AG08396 (cell line): ENCODE measurements at regions not wholly inside any gene's neighbourhood (a gene's known extent, or its start where the extent isn't known, plus 50 kb on each side); places are given as distances from the start of the nearest gene placed in this dataset.

Source experiments
- DNase-seq: peaks from one replicate; pipeline ENCODE4 v3.0.0; 2012; ENCODE audit warnings: low spot score, mixed read lengths

- DNase-seq, result no peak
Observed at GRCh38 chr16:86060381-86061317, 161.7 kb downstream of the IRF8 start.

- DNase-seq, result no peak
Observed at GRCh38 chr16:86061318-86061695, 162.3 kb downstream of the IRF8 start.

- no peak for DNase-seq
Observed at GRCh38 chr16:86061721-86062120, 162.8 kb downstream of the IRF8 start.

DNA sequence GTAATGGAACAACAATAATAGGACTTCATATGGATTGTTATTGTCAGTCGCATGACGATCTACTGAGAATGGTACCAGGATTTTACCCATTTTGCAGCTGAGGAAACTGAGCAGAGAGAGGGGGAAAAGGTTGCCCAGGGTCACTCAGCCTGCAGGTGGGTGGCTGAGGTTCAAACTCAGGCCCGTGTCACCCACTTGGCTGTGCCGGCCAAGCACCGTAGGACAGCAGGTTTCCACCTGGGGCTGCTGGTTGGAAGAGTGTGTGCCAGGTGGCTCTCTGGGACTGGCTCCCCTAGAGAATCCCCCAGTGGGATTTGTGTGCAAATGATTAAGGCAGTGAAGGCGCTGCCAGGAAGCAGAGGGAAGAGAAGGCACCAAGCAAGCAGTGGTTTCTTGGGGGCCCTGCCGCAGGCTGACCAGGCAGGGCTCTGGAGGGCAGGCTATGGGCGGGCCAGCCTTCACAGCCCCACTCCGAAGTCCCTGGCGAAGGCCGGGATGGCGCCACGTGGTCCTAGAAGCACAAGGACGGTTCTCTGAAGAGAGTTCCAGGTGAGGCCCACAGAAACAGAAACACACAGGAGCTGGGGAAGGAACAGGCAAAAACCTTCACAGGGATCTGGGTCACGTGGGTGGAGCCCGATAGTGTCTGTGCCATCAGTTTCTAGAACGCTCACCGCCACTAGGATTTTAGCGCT is 163.5 kb downstream of the IRF8 start:
- no peak for DNase-seq

- DNase-seq, result no peak
Observed at GRCh38 chr16:86063760-86064405, 164.9 kb downstream of the IRF8 start.

- no peak for DNase-seq
Observed at GRCh38 chr16:86064431-86065250, 165.7 kb downstream of the IRF8 start.

DNA sequence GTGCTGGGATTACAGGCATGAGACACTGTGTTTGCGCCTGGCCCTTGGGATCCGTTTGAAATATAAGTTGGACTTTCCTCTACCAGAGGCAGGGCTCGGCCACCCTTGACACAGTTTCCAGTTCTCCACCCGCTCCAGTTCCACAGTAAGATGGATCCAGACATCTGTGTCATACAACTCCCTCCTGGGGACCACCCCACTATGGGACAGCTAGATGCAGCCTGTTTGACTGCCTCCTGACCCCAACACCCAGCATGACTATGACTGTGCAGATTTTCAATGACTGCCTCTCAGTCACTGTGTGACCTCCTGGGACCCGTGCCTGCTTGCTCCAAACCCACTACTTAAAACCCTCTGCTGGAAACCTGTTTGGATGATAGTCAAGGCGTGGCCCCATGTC is 166.7 kb downstream of the IRF8 start:
- DNase-seq, result no peak

- no peak for DNase-seq
Observed at GRCh38 chr16:86066811-86067210, 167.8 kb downstream of the IRF8 start.

- no peak for DNase-seq
Observed at GRCh38 chr16:86067516-86067915, 168.6 kb downstream of the IRF8 start.

DNA sequence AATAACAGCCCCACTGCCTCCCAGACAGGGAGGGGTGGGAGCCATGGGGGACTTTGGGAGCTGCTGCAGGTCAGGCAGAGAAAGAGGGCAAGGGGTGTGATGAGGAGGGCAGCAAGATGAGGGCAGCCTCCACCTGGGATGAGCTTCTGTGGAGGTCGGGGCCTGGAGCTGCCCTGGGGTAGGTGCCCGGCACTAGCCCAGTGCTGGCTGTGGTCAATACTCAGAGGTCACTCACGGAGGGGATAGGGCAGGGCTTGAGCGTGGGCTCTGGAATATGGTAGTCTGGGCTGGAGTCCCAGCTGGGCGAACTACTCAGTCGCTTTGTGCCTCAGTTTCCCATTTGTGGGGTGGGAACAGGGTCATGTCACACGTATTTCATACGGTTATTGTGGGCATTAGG is 169.0 kb downstream of the IRF8 start:
- no peak for DNase-seq

GRCh38 chr16:86068722-86069121 is 169.8 kb downstream of the IRF8 start:
- no peak for DNase-seq

GRCh38 chr16:86069736-86070298 is 170.9 kb downstream of the IRF8 start:
- no peak for DNase-seq

DNA sequence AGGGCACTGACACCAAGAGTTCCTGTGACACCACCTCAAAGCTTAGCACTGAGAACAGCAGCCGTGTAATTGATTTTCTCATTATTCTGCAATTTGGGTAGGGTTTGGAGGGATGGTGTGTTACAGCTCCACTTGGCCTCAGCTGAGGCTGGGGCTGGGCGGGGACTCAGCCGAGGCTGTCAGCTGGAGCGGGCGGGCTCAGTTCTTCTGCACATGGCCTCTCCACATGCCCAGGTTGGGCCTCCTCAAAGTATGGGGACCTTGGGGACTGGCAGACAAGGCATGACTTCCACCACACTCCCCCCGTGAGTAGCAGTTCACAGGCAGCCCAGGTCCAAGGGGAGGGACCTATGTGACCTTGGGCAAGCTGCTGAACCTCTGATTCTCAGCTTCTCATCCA is 171.5 kb downstream of the IRF8 start:
- no peak for DNase-seq

GRCh38 chr16:86070971-86071370 is 172.0 kb downstream of the IRF8 start:
- DNase-seq, result no peak

DNA sequence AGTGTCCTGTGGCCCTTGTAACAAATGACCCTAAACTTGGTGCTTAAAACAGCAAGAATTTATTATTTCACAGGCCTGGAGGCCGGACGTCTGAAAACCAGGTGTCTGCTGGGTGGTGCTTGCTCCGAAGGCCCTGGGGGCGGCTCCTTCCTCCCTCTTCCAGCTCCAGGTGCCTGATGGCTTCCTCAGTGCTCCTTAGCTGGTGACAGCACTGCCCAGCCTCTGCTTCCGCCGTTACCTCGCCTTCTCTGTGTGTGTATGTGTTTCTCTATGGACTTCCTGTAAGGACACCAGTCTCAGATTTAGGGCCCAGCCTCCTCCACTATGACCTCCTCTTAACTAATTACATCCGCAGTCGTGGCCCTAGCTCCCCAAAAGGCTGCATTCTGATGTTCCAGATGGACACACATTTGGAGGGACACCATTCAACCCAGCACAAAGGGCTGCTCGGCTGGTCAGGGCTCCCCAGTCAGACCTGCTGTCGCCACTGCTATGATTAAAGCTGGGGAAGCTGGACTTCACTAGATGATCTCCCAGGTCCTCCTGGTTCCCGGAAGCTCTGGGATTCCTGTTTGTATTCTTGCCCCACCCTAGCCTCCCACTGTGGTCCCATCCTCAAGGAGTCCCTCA is 172.8 kb downstream of the IRF8 start:
- DNase-seq, result no peak

DNA sequence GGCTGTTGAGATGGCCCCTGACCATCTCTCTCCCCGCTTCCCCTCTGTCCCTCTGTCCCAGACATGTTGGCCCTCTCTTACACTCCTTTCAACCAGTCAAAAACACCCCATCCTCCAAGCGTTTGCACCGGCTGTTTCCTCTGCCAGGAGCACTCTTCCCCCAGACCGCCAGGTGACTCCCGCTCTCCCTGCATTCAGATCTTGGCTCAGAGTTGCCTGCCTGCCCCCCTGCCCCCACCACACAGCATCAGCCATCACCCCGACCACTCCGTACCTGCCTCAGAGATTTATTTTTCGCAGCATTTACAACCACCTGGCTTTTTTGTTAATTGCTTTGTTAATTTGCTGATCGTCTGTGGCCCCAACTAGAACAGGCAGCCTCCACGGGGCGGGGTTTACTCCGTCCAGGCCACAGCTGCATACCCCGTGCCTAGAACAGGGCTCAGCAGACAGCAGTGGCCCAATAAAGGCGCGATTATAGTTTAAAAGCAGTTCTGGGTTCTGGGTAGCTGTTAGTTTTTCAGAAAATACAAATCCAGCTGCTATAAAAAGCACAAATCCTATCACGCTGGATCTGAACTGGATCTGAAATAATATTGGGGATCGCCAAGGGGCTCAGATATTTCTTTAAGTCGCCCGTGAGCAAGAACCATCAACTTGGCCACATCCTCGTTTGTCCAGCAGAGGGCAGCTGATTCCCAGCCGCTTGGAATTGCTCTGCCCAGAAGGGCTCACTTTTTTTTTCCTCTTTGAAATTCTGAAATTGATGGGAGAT is 173.6 kb downstream of the IRF8 start:
- DNase-seq, result peak; percentile 82

GRCh38 chr16:86073103-86073625 is 174.2 kb downstream of the IRF8 start:
- no peak for DNase-seq

DNA sequence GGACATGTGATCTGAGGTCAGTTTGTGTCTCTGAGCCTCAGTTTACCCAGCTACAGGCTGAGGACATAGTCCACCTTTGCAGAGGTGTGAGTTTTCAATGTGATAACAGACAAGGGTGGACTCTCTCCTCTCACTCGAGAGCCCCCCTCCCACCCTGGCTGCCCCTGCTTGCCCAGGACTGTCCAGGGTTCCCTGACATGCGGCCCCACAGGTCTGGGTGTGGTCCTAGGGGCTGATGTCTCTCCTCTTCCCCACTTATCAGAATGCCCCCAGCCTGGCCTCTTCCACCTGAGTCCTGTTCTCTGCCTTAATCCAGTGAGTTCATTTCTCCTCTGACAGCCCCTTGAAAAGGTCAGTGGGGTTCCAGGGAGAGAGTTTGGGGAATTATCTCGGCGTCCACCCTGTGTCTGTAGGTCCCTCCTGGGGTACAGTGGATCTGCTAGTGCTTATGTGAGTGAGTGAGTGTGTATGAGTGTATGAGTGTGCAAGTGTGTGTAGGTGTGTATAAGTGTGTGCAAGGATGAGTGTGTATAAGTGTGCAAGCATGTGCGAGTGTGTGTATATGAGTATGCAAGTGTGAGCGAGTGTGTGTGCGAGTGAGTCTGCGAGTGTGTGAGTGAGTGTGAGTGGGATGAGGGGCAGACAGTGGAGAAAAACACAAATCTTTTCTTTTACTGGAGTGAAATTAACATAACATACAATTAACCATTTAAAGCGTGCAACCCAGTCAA is 175.0 kb downstream of the IRF8 start:
- no peak for DNase-seq
